Renal pelvis (tissue), 1 donor: ENCODE measurements at regions not wholly inside any gene's neighbourhood (a gene's known extent, or its start where the extent isn't known, plus 50 kb on each side); places are given as distances from the start of the nearest gene placed in this dataset.
"Not testable (repeated sequence)": the region's sequence is repeated elsewhere in the genome, so short reads cannot be mapped to it uniquely, and the experiment has no call there.

ENCODE experiments used
- DNase-seq: peaks from one replicate; pipeline ENCODE4 v3.0.0-alpha.2; 2013

DNA sequence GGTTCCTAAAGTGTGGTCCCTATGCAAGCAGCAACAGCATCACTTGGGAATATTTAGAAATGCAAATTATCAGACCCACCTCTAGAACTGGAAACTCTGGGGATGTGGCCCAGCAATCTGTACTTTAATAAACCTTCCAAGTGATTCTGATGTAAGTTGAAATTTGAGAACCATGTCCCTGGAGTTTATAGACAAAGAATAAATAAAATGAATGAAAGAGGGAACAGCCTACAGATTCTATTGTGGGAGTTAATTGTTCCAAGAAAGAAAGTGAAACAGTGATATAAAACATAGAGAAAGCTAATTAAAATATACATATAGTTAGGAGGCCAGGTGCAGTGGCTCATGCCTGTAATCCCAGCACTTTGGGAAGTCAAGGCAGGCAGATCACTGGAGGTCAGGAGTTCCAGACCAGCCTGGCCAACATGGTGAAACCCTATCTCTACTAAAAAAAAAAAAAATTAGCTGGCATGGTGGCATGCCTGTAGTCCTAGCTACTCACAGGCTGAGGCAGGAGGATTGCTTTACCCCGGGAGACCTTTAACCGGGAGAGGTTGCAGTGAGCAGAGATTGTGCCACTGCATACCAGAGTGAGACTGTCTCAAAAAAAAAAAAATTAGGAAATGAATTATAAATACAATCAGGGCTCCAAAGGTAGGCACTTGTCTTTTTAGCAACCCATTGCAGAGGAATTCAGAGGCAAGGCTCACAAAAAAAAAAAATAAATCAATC, 507.5 kb downstream of the NAV3 start:
- DNase-seq = no peak

DNA sequence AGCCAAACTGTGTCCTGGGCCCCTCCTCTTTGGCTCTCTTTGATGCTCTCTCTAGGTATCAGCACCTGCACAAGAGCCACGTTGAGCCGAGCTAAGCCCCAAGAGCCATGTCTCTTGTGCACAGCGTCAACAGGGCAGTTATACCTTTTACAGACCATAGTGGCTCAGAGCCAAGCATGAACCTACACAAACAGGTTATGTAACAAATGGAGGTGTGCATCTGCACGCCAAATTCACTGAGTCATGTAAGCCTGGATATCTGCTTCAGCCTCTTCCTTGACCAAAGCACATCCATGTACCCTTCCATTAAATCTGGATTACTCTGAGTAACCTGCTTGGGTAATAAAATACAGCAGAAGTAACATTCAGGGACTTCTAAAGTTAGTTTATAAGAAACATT, 509.7 kb downstream of the NAV3 start:
- DNase-seq = no peak

DNA sequence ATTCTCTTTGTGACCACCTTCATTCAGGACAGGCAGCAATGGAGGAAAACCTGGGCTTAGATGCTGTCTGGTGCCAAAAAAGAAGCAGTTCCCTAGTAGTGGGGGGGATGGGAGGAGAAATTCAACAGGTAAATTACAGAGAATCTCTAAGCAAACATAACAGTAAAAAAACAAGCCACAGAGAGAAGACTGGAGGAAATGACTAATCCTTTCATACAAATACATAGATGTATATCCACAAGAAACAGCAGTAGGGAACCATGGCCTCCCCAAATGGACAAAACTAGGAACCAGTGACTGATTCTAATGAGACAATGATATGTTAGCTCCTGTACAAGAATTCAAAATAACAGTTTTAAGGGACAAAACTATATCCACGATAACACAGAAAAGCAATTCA, 513.0 kb downstream of the NAV3 start:
- DNase-seq = no peak

DNA sequence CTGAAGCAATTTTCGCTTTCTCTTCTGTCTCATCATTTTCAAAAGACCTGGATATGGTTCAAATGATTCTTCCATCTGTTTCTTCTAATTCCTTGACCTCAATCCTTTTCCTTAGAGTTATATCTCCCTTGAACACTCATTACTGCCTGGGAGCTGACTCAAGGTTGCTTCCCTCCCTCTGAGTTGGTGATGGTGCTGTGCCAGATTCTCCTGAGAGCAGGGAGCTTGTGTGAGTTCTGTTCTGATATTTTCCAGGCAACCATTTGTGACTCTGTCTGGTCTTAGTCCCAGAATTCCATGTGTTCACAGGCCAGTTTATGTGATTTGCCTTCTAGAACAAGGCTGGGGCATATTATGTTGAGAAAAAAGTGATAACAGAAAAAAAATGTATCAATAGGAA, 505.1 kb upstream of the SYT1 start:
- DNase-seq = no peak

DNA sequence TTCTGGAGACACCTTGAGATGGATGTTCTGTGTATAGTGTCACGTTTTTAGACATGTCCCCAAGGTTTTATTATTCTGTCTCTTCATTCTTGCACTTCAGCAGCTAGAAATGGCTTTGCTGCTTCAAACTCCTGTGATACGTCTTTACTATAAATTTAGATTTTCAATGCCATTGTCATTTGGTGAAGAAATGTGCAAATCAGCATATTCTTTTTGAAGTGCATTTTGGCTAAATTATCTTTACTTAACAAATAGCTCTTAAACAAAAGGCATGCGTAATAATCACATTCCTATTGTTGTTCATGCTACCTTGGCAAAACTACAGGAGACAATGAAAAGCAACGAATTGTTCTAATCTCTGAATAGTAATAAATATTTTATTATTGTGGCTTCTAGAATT, 502.9 kb upstream of the SYT1 start:
- no peak for DNase-seq

DNA sequence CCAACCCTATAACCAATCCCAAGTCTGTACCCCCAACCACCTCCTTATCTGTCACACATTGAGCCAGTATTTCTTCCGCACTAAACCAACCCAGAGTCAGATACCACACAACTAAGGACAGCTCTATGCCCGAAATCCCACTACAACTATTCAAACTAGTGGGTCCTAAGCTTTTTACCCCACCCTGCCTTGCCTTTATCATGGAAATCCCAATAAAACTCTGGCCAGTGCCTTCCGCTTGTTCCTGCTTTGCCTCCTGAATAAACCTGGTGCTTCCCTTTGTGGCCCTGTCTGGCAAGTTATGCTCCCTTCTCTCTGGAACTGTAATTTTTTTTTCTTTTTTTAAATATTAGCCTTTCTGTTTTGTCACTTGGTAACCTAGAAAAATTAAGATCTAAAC, 493.3 kb upstream of the SYT1 start:
- no peak for DNase-seq

DNA sequence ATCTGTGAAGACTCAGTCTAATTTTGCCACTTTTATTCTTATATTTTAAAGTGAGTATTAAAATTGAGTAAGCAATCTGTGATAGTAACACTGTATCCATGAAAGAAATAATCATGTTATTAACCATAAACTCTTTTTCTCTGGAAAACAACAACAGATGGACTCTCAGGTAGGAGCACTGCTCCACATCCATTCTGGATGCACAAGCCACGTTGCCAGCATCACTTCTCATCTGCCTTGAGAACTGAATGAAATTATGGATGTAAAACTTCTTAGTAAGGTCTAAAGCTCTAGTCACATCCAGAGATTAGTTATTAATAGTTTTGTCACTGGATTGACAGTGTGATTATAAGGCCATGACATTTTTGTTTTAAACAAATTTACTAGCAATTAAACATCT, 489.1 kb upstream of the SYT1 start:
- no peak for DNase-seq

DNA sequence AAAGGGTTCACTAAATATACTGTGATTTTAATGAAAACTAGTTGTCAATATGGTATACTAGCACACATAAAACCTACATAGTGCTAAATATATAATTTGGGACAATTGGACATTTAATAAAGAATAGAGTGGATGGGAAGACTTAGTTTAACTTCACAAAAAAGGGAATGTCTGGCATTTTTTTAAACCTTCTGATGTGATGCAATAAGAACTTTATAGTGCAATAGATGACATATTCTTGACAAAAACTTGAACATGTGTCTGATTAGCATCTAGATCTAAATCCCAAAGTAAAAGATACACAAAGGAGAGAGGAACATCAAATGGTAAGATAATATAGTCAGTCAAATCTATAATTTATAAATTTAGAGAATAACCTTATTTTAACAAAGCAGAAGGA, 488.3 kb upstream of the SYT1 start:
- DNase-seq = no peak

DNA sequence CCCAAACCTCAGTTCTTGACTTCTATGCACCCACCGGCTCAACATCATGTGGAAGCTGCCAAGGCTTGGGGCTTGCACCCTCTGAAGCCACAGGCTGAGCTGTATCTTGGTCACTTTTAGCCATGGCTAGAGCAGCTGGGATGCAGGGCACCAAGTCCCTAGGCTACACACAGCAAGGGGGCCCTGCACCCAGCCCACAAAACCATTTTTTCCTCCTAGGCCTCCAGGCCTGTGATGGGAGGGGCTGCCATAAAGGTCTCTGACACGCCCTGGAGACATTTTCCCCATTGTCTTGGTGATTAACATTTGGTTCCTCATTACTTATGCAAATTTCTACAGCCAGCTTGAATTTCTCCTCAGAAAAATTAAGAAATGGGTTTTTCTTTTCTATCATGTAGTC, 485.5 kb upstream of the SYT1 start:
- not testable (repeated sequence) for DNase-seq

DNA sequence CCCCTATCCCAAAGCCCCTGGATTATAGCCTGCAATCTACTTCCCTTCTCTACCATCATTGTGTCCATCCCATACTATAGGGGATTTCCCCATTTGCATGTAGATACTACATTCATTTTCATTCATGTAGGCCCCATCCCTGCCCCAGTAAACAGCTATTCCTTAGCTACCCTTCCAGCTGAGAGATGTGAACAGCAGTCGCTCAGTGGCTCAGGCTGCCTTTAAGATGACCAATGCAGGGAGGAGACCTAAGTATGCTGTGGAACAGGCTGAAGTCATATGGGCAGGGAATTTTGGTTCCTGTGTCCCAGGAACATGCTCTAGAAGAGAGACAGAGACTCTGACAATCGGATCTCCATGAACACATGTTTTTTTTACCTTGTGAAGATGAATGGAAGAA, 481.2 kb upstream of the SYT1 start:
- no peak for DNase-seq

DNA sequence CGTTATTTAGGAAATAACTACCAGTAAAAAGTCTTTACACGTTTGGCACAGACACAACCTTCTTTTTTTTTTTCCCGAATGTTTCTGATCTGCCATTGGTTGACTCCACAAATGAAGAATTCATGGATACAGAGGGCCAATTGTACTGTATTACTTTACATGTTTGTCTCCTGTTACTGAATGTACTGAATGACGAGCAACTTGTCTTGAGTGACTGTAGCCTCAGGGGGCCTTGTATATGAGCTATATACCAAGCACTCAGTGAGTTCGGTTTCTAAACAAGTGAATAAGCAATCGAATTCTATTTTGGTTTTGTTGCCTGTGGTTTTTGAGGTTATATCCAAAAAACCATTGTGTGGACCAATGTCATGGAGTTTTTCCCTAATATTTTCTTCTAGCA, 480.0 kb upstream of the SYT1 start:
- DNase-seq = no peak

DNA sequence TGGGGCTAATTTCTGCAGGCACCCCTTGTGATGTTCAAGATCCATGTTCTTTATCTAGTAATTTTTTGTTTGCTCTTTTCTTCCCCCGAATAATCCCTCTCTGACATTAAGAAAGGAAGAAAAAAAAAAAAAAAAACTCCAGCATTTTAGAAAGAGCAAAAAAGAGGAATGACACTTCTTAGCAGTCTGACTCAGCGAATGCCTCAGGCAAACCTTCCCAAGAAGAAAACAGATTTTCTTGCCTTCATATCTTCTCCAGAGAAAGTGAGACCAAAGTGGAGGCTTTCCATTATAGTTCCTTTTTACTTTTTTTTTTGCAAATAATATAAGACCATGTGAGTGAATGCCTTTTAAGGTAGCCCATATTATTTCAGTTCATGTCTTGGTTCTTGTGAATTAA, 479.0 kb upstream of the SYT1 start:
- no peak for DNase-seq

DNA sequence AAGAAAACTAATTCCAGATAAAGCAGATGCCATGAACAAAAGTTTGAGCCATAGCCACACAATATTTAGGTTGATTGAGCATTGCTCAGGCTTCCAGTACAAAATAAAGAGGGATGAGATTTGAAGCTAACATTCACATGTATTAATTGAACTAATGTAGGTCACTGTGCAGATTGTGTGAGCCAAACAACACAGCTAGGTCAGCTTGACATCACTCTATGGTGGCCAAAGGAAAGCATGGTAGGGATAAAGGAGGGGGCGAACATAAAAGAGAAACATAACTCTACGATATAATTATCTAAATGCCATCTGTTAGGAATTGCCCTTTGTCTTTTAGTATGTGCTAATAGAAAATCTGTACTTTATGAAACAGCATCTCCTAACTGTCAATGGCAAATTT, 477.7 kb upstream of the SYT1 start:
- DNase-seq = no peak

DNA sequence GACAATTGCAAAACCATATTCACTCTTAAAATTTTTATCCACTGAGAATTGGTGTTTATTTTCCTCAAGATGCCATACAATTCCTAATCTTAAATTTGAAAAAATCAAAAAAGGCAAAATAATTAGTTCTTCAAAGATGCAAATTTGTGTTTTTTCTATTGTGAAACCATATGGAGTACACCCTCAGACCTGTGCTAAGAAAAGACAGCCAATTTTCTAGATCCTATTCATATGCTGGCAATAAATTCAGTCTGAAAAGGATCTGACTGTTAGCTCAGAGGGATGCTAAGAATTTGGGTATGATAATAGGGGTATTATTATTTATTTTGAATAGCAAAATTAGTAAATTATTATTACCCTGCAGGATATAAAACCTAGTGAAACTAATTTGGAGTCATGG, 476.9 kb upstream of the SYT1 start:
- DNase-seq = no peak

DNA sequence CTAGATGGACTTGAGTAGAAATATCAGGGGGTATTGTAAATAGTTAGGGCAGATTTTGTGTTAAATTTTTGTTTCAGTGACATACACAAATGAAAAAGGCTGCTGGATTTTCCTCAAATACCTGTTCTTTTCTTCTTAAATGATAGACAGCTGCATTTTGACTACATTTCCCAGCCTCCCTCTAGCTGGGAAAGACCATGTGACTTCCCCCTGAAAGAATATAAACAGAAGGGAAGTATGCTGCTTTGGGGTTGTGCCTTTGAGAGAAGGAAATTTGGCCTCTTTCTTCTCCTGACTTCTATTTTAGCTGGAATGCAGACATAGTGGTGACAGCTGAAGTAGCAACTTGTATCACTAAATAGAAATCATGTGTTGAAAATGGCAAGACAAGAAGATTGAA, 476.1 kb upstream of the SYT1 start:
- no peak for DNase-seq

DNA sequence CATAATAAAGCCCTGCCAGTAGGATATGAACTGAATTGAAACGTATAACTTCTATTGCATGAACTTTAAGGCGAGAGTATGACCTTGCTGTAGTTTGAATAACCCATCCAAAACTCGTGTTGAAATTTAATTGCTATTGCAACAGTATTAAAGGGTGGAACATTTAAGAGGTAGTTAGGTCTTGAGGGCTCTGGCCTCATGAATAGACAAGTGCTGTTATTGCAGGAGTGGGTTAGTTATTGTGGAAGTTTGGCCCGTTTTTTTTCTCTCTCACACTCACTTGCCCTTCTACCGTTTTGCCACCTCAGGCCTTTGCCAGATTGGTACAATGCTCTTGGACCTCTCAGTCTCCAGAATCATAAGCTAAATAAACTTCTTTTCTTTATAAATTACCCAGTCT, 473.7 kb upstream of the SYT1 start:
- DNase-seq = no peak

DNA sequence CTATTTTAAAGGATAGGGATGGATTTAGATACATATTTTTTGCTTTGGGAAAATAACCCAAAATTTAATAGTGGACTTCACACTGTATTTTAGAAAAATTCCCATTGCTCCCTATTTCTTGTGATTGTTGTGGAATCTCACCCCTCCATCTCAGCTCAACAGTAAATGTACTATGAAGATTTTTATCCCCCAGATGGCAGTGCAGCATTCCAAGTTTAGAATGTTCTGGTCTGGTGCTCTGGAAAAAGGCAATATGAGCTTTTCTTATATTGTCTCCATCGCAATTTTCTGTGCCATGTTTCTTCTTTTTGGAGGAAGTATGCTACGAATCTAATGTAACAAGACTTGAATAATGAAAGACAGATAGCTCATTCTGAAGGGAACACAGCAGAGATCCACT, 471.7 kb upstream of the SYT1 start:
- peak; percentile 56 for DNase-seq

DNA sequence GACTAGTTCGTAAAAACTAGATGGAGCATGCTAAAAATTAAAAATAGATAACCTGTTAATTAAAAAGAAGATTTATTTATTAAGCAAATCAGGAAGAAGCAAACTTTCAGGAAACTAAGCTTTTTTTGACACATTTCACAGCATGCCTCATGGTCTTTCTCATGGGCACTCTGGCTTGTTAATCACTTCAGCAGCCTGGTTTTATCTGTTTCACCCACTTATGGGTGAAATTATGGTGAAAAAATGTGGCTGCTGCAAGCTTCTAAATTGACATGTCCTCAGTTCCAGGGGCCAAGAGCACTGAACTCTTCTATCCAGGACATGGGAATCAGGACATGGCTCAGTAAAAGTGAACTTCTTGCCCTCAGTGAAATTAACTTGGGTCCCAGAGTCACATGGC, 468.6 kb upstream of the SYT1 start:
- DNase-seq = no peak

DNA sequence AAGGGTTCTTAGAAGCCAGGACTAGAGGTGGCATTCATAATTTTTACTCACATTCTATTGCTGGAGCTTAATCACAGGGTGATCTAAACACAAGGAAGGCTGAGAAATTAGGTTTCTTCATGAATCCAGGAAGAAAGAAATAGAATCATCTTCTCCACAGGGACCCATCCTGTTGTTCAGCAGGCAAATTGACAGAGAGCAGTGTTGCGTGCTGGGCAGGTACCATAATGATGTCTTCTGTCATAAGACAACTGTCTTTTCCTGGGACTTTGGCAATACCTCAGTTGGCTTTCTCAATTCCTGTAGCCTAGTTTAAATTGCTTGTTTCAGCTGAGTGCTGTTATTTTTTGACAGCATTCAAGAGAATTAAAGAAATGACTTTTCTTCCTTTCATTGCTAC, 468.0 kb upstream of the SYT1 start:
- DNase-seq = no peak

DNA sequence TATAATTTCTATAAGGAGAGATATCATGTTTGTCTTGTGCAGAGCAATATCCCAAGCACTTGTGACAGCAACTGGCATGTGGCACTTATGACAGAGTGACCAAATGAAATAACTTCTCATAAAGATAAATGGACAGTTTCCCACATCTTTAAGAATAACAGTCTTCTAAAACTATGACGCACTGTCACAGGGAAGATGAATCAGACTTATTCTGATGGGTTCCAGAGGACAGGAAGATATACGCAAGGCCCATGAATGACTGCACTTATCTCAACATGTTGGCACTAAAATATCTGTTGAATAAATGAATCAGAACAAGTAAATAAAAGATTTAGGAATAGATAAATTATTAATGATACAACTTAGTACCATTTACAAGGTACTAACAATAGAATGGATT, 465.8 kb upstream of the SYT1 start:
- DNase-seq = no peak

DNA sequence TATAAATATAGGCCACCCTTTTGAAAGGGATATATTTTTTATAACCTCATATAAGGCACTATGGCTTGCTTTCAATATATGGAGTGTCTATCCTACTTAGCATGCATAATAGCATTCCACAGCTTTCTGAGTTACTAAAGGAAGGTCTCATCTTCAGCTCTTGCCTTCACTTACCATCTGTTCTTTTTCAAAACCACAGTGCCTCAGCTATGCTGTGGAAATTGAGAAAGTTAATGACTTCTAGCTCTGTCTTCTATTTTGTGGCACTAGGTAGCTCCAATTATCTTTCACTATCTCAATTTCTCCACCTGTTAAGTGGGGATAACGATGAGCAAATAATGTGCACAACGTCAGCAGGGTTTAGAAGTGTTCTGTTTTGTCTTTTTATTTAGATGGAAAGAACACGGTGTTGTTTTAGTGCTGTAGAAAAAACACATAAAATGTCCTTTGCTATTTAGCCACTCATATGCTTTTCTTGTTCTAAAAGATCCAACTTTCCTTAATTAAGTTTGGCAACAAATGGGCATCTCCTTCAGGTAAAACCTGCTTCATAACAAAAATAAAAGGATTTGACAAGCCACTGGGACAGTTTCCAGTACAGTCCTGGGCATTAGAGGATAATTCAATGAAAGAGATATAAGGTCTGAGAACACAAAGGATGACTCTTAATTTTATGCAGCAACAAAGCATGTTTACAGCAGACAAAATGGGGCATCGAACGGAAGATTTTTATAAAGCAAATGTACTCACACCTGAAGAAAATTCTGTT, 462.0 kb upstream of the SYT1 start:
- no peak for DNase-seq

DNA sequence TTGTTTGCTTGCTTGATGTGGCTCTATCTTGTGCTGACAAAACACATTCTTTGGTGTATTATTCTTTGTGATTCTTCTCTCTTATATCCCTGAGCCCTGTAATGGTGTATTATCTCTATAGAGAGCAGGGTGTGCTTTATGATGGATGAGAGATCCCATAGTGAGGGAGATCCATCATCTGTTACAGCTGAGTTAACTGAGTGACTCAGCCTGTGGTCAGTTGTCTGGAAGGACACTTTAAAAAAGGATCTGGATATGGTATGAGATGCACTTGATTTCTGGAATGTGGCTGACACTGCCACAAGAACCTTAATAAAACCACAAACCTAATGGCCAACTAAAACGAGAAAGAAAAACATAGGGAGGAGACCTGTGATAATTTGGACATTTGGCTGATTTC, 461.4 kb upstream of the SYT1 start:
- DNase-seq = no peak

DNA sequence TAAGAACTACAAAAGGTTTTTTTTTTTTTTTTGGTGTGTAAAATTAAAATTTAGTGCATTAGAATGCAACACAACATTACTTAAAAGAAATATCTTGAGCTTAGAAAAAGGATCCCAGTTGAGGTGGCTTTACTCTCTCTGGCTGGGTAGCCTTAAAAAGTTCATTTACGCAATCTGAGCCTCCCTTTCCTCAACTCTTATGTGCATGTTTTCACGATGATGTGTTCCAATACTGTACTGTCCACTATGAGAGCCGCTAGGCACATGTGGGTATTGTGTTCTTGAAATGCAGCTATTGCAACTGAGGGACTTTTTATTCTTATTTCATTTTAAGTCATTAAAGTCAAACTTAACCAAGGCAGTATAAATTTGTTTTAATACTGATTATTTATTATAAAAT, 460.9 kb upstream of the SYT1 start:
- DNase-seq = no peak

DNA sequence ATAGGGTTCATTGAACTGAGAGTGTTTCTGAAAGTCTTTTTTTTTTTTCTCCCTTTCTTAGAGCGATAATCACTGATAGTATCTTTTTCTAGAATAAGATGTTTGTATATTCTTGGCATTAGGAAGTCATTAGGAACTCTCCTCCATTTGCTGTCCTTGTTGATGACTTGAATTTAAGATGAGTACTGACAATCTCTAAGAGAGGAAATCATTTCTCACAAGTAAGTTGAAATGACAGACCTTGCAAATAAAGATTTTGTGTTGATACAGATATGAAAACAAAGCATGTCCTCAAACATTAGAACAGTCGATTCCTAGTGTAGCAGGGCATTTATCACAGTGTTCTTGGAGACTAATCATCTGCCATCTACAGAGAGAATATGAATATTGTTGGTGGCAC, 458.4 kb upstream of the SYT1 start:
- DNase-seq = no peak
